ENCODE measurements at regions not wholly inside any gene's neighbourhood (a gene's known extent, or its start where the extent isn't known, plus 50 kb on each side); places are given as distances from the start of the nearest gene placed in this dataset.

GRCh38 chr5:71998746-71999145 lies 108.5 kb upstream of the MAP1B start:
- TF ChIP-seq CTCF (IDR thresholded peaks at IDR 0.05) = no peak

- no peak for TF ChIP-seq CTCF (IDR thresholded peaks at IDR 0.05)
These were observed 106.6 kb upstream of the MAP1B start for GRCh38 chr5:72000707-72001106.

GRCh38 chr5:72005671-72006070 lies 101.6 kb upstream of the MAP1B start:
- TF ChIP-seq CTCF (IDR thresholded peaks at IDR 0.05) = no peak

- no peak for TF ChIP-seq CTCF (IDR thresholded peaks at IDR 0.05)
These were observed 100.9 kb upstream of the MAP1B start for GRCh38 chr5:72006361-72006760.

GRCh38 chr5:72007336-72008111 lies 99.8 kb upstream of the MAP1B start:
- TF ChIP-seq CTCF (IDR thresholded peaks at IDR 0.05) = no peak

- TF ChIP-seq CTCF (IDR thresholded peaks at IDR 0.05) = no peak
These were observed 98.0 kb upstream of the MAP1B start for GRCh38 chr5:72009280-72009679.

- TF ChIP-seq CTCF (IDR thresholded peaks at IDR 0.05) = no peak
These were observed 96.8 kb upstream of the MAP1B start for GRCh38 chr5:72010430-72010829.

GRCh38 chr5:72012906-72013305 lies 94.4 kb upstream of the MAP1B start:
- TF ChIP-seq CTCF (IDR thresholded peaks at IDR 0.05) = no peak

All from LNCAP (cell line).